ENCODE measurements at regions not wholly inside any gene's neighbourhood (a gene's known extent, or its start where the extent isn't known, plus 50 kb on each side); places are given as distances from the start of the nearest gene placed in this dataset.
"Not testable (repeated sequence)": the region's sequence is repeated elsewhere in the genome, so short reads cannot be mapped to it uniquely, and the experiment has no call there.

DNA sequence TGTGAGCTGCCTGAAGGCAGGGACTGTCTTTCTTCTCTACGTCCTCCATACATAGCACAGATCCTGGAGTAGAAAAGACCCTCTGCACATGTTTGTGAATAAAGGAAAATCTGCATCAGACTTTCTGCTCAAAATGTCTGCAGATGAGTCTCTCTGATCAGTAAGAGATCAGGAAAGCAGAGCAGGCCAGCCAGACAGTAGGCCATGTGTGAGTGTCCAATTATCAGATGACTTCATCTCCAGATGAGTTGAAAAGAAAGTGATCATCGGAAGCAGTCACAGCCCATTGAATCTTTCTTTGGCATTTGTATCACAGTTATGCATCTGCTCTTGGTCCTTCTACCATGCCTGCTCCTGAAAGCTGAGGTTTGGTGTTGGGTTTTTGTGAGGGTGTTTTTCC is 298.7 kb upstream of the NCAM1 start:
- Histone ChIP-seq H3K4me1 (ENCODE audit: control insufficient read depth in 3 of 3, insufficient read depth in 2 of 3, low read depth in 1 of 3, low read length in 2 of 3) (no peaks in the 10 kb centered on the region), H3K27me3 (ENCODE audit: control insufficient read depth in 3 of 3, insufficient read depth in 3 of 3, low read length in 3 of 3) (no peaks in the 10 kb centered on the region), H3K4me3 (ENCODE audit: low read depth in 1 of 3, low read length in 3 of 3) (no peak overlapping the region), H3K36me3 (ENCODE audit: control insufficient read depth in 3 of 3, insufficient read depth in 2 of 3, low read depth in 1 of 3, low read length in 3 of 3) (no peaks in the 10 kb centered on the region), H3K9me3 (ENCODE audit: control insufficient read depth in 2 of 2, insufficient read depth in 1 of 2, low read depth in 1 of 2, low read length in 1 of 2) (no peaks in the 10 kb centered on the region), H3K27ac (ENCODE audit: low read depth in 1 of 3, low read length in 2 of 3) (no peak overlapping the region)
- DNase-seq (no peak), FAIRE-seq (no peak)
- 84 to 90% (median 87%) methylated on average over 2 of the region's 2 CpGs for WGBS, 3 donors

DNA sequence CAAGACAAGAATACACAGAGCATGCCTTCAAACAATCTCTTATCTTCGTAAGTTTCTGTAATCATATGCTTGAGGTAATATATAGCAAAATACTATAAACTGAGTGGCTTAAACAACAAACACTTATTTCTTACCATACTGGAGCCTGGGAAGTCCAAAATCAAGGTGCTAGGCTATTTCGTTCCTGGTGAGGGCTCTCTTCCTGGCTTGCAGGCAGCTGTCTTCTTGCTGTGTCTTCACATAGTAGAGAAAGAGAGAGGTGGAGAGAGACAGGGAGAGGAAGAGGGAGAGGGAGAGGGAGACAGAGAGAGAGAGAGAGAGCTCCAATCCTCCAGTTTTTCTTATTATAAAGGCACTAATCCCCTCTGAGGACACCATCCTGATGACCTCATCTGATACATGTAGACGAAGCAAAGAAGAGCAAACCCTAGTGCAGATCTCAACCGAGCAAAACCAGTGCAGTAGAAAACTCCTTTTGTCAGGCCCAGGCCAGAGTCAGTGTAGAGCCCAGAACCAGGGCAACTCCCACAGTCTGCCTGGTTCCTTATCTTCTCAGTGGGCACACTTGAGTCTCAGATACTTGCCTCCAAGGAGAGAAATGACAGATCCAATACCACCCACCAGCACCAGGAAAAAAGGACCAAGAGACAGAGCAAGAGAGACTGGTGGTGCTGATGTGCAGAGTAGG is 297.1 kb upstream of the NCAM1 start:
- DNase-seq: no peak
- Histone ChIP-seq H3K9me3 (ENCODE audit: control insufficient read depth in 2 of 2, insufficient read depth in 1 of 2, low read depth in 1 of 2, low read length in 1 of 2) (no peaks in the 10 kb centered on the region), H3K4me1 (ENCODE audit: control insufficient read depth in 3 of 3, insufficient read depth in 2 of 3, low read depth in 1 of 3, low read length in 2 of 3) (no peaks in the 10 kb centered on the region), H3K4me3 (ENCODE audit: low read depth in 1 of 3, low read length in 3 of 3) (no peak overlapping the region), H3K27ac (ENCODE audit: low read depth in 1 of 3, low read length in 2 of 3) (no peak overlapping the region), H3K27me3 (ENCODE audit: control insufficient read depth in 3 of 3, insufficient read depth in 3 of 3, low read length in 3 of 3) (no peaks in the 10 kb centered on the region), H3K36me3 (ENCODE audit: control insufficient read depth in 3 of 3, insufficient read depth in 2 of 3, low read depth in 1 of 3, low read length in 3 of 3) (no peaks in the 10 kb centered on the region)
- FAIRE-seq: no peak
- 75 to 79% (median 77%) methylated on average over 4 of the region's 4 CpGs for WGBS, 3 donors

DNA sequence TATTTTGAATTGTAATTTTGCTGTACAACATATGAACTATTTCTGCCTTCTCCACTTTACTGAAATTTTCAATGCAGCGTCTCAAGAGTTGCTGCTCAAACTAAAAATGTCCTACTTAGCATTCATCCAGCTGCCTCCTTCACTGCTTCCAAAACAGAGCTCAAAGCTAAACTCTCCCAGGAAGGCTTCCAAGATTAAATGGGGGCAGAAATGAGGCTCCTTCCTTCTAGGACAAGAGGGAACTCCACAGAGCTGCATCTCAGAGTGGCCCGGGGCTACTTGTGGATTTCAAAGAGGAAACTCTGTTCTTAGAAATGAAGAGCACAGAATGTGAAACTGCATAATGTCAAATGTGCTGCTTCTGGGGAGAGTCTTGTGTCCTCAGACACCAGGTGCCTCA is 295.9 kb upstream of the NCAM1 start:
- DNase-seq (no peak), FAIRE-seq (no peak)
- no peaks in the 10 kb centered on the region for H3K27me3 ChIP-seq (ENCODE audit: control insufficient read depth in 3 of 3, insufficient read depth in 3 of 3, low read length in 3 of 3)
- no peaks in the 10 kb centered on the region for H3K9me3 ChIP-seq (ENCODE audit: control insufficient read depth in 2 of 2, insufficient read depth in 1 of 2, low read depth in 1 of 2, low read length in 1 of 2)
- no peak overlapping the region for H3K27ac ChIP-seq (ENCODE audit: low read depth in 1 of 3, low read length in 2 of 3)
- H3K36me3 ChIP-seq (ENCODE audit: control insufficient read depth in 3 of 3, insufficient read depth in 2 of 3, low read depth in 1 of 3, low read length in 3 of 3): no peaks in the 10 kb centered on the region
- H3K4me3 ChIP-seq (ENCODE audit: low read depth in 1 of 3, low read length in 3 of 3): no peak overlapping the region
- H3K4me1 ChIP-seq (ENCODE audit: control insufficient read depth in 3 of 3, insufficient read depth in 2 of 3, low read depth in 1 of 3, low read length in 2 of 3): no peaks in the 10 kb centered on the region
- 71 to 88% (median 82%) methylated on average over 2 of the region's 2 CpGs for WGBS, 3 donors

DNA sequence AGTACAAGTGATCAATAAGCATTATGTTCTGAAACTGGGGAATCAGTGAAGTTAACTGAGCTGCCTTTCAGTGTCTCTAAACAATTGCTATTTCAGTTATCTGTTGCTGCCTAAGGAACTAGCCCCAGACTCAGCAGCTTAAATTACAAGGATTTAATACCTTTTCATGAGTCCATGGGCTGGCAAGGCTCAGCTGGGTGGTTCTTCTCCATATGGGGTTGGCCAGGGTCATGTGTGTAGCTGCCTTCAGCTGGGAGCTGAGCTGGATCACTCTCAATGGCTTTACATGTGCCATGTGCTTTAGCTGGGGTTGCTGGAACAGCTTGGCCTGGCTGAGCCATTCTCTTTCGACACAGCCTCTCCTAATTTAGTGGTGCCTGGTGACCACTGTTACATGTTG is 295.0 kb upstream of the NCAM1 start:
- FAIRE-seq (no peak), DNase-seq (no peak)
- WGBS, 3 donors: 71 to 99% (median 86%) methylated on average over 1 of the region's 1 CpG
- H3K4me3 ChIP-seq (ENCODE audit: low read depth in 1 of 3, low read length in 3 of 3): no peak overlapping the region
- H3K27ac ChIP-seq (ENCODE audit: low read depth in 1 of 3, low read length in 2 of 3): no peak overlapping the region
- no peaks in the 10 kb centered on the region for H3K36me3 ChIP-seq (ENCODE audit: control insufficient read depth in 3 of 3, insufficient read depth in 2 of 3, low read depth in 1 of 3, low read length in 3 of 3)
- H3K4me1 ChIP-seq (ENCODE audit: control insufficient read depth in 3 of 3, insufficient read depth in 2 of 3, low read depth in 1 of 3, low read length in 2 of 3): no peaks in the 10 kb centered on the region
- H3K27me3 ChIP-seq (ENCODE audit: control insufficient read depth in 3 of 3, insufficient read depth in 3 of 3, low read length in 3 of 3): no peaks in the 10 kb centered on the region
- no peaks in the 10 kb centered on the region for H3K9me3 ChIP-seq (ENCODE audit: control insufficient read depth in 2 of 2, insufficient read depth in 1 of 2, low read depth in 1 of 2, low read length in 1 of 2)

DNA sequence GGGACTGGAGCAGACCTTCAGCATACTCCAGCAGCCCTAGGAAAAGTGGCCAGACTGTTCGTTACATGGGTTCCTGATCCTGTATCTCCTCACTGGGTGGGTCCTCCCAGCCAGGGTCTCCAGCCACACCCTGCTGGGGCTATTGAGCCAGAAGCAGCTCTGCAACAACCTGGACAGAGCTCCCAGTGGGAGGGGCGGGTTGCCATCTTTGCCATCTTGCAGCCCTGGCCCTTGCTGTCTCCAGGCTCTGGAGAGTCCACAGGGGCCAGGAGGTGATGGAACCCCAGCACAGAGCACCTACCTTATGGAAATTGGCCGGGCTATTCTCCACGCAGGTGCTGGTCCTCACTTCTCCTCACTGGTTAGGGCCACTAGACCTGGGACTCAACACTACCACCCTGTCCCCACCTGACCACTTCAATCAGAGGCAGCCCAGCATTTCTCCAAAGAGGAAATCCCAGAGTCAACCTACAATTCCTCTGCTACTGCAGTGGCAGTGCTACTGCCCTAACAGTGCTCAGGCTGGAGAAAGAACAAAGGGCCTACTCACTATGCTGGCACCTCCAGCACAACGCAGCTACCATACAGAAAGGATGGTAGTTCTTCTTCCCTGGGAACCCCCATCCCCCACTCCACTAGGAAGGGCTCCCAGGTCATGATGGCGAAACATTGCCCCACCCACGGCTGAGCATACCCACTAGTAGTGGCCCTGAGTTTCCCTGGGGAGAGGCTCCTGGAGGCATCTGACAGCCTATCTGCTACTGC is 290.2 kb upstream of the NCAM1 start:
- no peak overlapping the region for H3K4me3 ChIP-seq (ENCODE audit: low read depth in 1 of 3, low read length in 3 of 3)
- FAIRE-seq: no peak
- no peaks in the 10 kb centered on the region for H3K36me3 ChIP-seq (ENCODE audit: control insufficient read depth in 3 of 3, insufficient read depth in 2 of 3, low read depth in 1 of 3, low read length in 3 of 3)
- H3K9me3 ChIP-seq (ENCODE audit: control insufficient read depth in 2 of 2, insufficient read depth in 1 of 2, low read depth in 1 of 2, low read length in 1 of 2): no peaks in the 10 kb centered on the region
- no peaks in the 10 kb centered on the region for H3K4me1 ChIP-seq (ENCODE audit: control insufficient read depth in 3 of 3, insufficient read depth in 2 of 3, low read depth in 1 of 3, low read length in 2 of 3)
- WGBS, 3 donors: 66 to 79% (median 66%) methylated on average over 7 of the region's 7 CpGs
- no peak for DNase-seq
- H3K27ac ChIP-seq (ENCODE audit: low read depth in 1 of 3, low read length in 2 of 3): no peak overlapping the region
- no peaks in the 10 kb centered on the region for H3K27me3 ChIP-seq (ENCODE audit: control insufficient read depth in 3 of 3, insufficient read depth in 3 of 3, low read length in 3 of 3)

DNA sequence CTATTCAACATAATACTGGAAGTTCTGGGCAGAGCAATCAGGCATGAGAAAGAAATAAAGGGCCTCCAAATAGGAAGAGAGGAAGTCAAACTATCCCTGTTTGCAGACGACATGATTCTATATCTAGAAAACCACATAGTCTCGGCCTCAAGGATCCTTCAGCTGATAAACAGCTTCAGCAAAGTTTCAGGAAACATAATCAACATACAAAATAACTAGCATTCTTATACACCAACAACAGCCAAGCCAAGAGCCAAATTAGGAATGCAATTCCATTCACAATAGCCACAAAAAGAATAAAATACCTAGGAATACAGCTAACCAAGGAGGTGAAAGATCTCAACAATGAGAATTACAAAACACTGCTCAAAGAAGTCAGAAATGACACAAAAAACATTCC is 287.8 kb upstream of the NCAM1 start:
- not testable (repeated sequence) for H3K27ac ChIP-seq (ENCODE audit: low read depth in 1 of 3, low read length in 2 of 3); H3K27me3 ChIP-seq (ENCODE audit: control insufficient read depth in 3 of 3, insufficient read depth in 3 of 3, low read length in 3 of 3); H3K9me3 ChIP-seq (ENCODE audit: control insufficient read depth in 2 of 2, insufficient read depth in 1 of 2, low read depth in 1 of 2, low read length in 1 of 2); DNase-seq; H3K4me3 ChIP-seq (ENCODE audit: low read depth in 1 of 3, low read length in 3 of 3); H3K36me3 ChIP-seq (ENCODE audit: control insufficient read depth in 3 of 3, insufficient read depth in 2 of 3, low read depth in 1 of 3, low read length in 3 of 3); H3K4me1 ChIP-seq (ENCODE audit: control insufficient read depth in 3 of 3, insufficient read depth in 2 of 3, low read depth in 1 of 3, low read length in 2 of 3); FAIRE-seq
- 56 to 62% (median 57%) methylated on average over 2 of the region's 2 CpGs for WGBS, 3 donors

DNA sequence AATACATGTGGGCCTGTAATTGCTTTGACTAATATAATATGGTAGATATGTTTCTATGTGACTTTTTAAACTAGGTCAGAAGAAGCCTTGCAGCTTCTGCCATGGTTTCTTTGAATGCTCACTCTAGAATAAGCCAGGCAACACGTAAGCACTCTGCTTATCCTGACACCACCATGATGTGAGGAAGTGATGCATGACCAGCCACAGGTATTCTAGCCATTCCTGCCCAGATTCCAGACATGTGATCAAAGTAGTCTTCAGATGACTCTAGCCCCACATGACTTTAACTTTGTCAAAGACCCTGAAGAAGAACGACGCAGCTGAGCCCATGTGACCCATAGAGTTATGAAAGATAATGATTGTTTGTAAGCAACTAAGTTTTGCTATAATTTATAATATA is 276.1 kb upstream of the NCAM1 start:
- H3K36me3 ChIP-seq (ENCODE audit: control insufficient read depth in 3 of 3, insufficient read depth in 2 of 3, low read depth in 1 of 3, low read length in 3 of 3): no peaks in the 10 kb centered on the region
- H3K27me3 ChIP-seq (ENCODE audit: control insufficient read depth in 3 of 3, insufficient read depth in 3 of 3, low read length in 3 of 3): no peaks in the 10 kb centered on the region
- no peak for DNase-seq
- H3K9me3 ChIP-seq (ENCODE audit: control insufficient read depth in 2 of 2, insufficient read depth in 1 of 2, low read depth in 1 of 2, low read length in 1 of 2): no peaks in the 10 kb centered on the region
- H3K27ac ChIP-seq (ENCODE audit: low read depth in 1 of 3, low read length in 2 of 3): no peak overlapping the region
- H3K4me3 ChIP-seq (ENCODE audit: low read depth in 1 of 3, low read length in 3 of 3): no peak overlapping the region
- FAIRE-seq: no peak
- no peaks in the 10 kb centered on the region for H3K4me1 ChIP-seq (ENCODE audit: control insufficient read depth in 3 of 3, insufficient read depth in 2 of 3, low read depth in 1 of 3, low read length in 2 of 3)
- 52 to 78% (median 68%) methylated on average over 3 of the region's 3 CpGs for WGBS, 3 donors

DNA sequence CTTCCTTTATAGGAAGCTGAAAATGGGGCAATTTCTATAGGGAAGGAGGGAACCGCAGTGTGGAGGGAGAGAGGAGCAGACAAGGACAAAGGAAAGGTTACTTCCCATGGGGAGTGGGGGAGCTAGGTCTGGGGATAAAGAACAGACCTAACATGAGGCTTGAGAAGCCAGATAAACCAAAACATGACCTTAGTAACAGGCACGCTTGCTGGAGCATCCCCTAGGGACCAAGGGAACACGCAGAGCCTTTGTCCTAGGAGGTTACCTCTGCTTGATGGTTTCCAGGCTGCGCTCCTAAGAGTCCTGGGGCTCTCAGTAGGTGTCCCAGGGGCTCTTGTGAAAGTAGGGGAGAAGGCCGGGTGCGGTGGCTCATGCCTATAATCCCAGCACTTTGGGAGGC is 271.4 kb upstream of the NCAM1 start:
- DNase-seq (no peak), FAIRE-seq (no peak)
- H3K36me3 ChIP-seq (ENCODE audit: control insufficient read depth in 3 of 3, insufficient read depth in 2 of 3, low read depth in 1 of 3, low read length in 3 of 3): no peaks in the 10 kb centered on the region
- H3K4me1 ChIP-seq (ENCODE audit: control insufficient read depth in 3 of 3, insufficient read depth in 2 of 3, low read depth in 1 of 3, low read length in 2 of 3): no peaks in the 10 kb centered on the region
- no peaks in the 10 kb centered on the region for H3K9me3 ChIP-seq (ENCODE audit: control insufficient read depth in 2 of 2, insufficient read depth in 1 of 2, low read depth in 1 of 2, low read length in 1 of 2)
- no peak overlapping the region for H3K4me3 ChIP-seq (ENCODE audit: low read depth in 1 of 3, low read length in 3 of 3)
- H3K27me3 ChIP-seq (ENCODE audit: control insufficient read depth in 3 of 3, insufficient read depth in 3 of 3, low read length in 3 of 3): no peaks in the 10 kb centered on the region
- no peak overlapping the region for H3K27ac ChIP-seq (ENCODE audit: low read depth in 1 of 3, low read length in 2 of 3)
- WGBS, 3 donors: 73 to 88% (median 84%) methylated on average over 6 of the region's 6 CpGs

DNA sequence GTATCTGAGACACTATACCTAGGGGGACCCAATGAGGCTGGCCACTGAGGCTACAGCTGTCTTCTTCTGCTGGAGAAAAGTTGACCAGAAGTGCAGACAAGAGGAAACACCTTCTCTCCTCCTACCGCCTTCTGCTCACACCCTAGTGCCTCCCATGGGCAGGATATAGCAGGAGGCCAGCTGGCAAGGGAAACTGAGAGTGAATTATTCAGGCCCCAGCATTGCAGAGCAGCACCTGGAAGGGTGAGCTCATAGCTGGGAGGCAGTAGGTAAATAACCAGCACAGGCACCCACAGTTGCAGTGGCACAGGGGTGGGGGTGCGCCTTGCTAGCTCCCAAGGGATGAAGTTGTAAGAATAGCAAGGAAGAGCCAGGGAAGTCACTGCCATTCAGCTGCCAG is 267.4 kb upstream of the NCAM1 start:
- Histone ChIP-seq H3K4me1 (ENCODE audit: control insufficient read depth in 3 of 3, insufficient read depth in 2 of 3, low read depth in 1 of 3, low read length in 2 of 3) (no peaks in the 10 kb centered on the region), H3K27me3 (ENCODE audit: control insufficient read depth in 3 of 3, insufficient read depth in 3 of 3, low read length in 3 of 3) (no peaks in the 10 kb centered on the region), H3K4me3 (ENCODE audit: low read depth in 1 of 3, low read length in 3 of 3) (no peak overlapping the region), H3K36me3 (ENCODE audit: control insufficient read depth in 3 of 3, insufficient read depth in 2 of 3, low read depth in 1 of 3, low read length in 3 of 3) (no peaks in the 10 kb centered on the region), H3K27ac (ENCODE audit: low read depth in 1 of 3, low read length in 2 of 3) (no peak overlapping the region), H3K9me3 (ENCODE audit: control insufficient read depth in 2 of 2, insufficient read depth in 1 of 2, low read depth in 1 of 2, low read length in 1 of 2) (no peaks in the 10 kb centered on the region)
- DNase-seq (no peak), FAIRE-seq (no peak)
- 84 to 88% (median 86%) methylated on average over 2 of the region's 2 CpGs for WGBS, 3 donors
